ENCODE measurements at regions not wholly inside any gene's neighbourhood (a gene's known extent, or its start where the extent isn't known, plus 50 kb on each side); places are given as distances from the start of the nearest gene placed in this dataset.

DNA sequence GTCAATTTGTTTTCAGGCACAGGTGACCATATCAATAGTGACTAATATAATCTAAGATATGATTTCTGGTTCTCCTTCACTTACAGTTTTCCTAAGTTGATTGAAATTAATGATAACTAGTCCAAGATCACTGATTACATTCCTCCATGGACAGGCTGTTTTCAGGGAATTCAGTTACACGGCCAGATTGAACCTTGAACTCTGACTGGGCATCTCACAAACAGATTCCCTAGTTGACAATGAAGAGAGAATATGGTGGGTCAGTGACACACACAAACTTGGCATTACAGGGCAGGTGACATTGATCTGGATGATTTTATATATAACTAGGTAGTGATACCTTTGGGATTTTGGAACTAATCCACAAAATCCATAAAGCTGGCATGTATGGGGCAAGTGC is 110.2 kb upstream of the EGR2 start:
- no peak for DNase-seq (ENCODE audit: low read depth)

DNA sequence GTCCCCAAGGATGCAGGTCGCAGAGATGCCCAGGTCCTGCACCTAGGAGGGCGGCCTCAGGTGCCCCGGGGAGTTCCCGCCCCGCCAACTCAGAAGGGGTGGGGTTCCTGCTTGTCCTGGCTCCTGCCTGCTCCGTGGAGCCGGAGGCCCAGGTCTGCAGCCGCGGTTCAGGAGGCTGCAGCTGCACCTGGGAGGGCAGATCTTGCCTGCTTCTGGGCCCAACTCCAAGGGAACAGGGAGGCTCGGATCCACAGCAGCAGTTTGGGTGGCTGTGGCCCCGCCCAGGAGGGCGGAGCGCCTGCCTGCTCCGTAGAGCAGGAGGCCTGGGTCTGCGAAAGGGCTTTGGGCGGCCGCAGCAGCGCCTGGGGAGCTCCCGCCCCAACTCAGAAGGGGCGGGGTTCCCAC is 108.2 kb upstream of the EGR2 start:
- DNase-seq (ENCODE audit: low read depth): no peak

DNA sequence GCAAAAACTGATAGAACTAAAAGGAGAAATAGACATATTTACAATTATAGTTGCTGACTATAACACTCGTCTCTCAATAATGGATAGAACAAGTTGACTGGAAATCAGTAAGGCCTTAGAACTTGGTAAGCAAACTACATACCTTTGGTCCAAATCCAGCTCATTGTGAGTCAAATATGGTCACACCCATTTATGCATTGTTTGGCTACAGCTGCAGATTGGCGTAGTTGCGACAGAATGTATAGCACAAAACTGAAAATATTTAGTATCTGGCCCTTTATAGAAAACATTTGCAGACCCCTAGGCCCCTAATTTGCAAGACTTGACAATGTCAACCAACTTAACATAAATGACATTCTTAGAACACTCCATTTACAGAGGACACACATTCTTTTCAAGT is 103.6 kb upstream of the EGR2 start:
- DNase-seq (ENCODE audit: low read depth): no peak

DNA sequence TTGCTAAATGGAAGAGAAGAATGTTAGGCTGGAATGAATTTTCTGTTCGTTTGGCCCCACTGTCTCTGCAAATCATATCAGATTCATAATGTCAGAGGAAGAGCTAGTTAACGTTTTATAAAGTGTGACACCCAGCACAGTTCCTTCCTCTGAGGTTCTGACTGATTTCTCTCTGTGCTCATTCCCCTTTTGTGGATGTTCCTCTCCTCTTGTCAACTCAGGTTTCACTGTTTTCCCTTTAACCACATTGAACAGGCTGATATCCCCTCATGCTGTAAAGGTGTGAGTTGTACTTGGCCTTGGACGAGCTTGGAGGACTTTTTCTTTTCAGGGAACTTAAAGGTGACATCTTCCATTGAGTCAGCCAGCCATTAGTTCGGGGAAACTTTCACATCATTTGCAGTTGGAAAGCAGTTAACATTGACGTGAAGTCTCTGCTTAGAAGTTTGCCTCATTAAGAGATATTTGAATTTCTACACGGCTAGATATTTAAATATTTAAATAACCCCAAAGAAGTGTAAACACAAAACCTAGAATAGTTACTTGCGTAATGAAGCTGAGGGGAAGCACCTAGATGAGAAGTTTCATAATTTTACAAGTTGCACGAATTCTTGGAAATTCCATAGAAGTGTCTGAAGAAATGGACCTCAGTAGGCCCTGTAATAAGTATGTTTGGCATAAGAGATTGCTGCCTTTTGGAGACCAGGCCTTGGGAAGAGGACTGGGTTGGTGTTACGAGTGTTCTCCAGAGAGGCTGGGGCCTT is 101.5 kb upstream of the EGR2 start:
- no peak for DNase-seq (ENCODE audit: low read depth)

DNA sequence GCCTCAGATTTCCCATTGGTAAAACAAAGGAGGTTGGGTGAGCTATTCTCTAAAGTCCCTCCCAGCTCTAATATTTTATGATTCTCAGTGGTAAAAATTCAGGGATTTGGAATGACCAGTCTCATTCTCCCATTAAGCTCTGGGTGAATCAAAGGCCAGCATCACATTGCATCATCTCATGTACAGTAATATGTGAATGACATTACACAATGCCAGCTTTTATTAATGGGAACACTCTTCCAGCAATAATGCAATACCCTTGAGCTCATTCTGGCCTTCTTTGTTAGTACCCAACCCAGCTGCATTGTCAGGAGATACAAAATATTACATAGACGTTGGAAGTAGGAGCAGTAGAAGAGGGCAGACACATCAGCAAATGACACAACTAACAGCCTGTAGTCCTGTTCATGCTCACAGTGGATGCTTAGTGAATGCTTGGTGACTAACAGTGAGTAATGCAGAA is 100.0 kb upstream of the EGR2 start:
- DNase-seq (ENCODE audit: low read depth): peak; percentile 65

DNA sequence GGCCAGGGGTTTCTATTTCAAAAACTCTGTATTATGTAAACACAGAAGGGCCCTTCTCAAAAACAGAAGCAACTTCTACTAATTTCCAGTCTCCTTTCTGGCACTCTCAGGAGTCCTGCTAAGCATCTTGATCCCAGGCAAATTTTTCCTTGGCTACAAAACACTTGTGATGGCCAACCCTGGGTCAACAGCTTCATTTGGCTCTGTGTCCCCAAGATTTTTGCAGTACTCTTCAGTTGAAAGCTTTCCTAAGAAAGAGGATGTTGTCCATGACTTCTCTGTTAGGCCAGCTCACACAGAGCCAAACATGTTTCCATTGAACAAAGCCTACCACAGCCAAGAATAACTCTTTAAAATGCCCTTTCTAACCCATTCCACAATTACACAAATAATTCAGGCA is 99.0 kb upstream of the EGR2 start:
- DNase-seq (ENCODE audit: low read depth): no peak

DNA sequence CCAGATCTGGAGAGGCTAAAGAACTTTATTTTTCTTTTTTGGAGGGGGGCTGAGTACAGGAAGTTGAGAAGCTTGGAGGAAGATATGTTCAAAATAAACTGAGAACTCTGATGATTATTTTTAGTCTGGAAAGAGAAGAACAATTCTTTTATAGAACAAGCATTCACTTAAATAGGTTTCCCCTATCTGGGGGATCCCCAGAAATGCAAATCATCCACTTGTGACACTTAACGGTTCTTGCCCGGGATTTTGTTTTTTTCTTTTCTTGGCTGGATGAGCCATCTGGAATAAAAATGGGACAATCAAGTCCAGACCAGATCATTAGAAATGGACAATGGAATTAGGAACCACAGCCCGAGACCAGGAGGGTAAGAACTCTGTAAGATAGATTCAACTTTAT is 95.9 kb upstream of the EGR2 start:
- no peak for DNase-seq (ENCODE audit: low read depth)

DNA sequence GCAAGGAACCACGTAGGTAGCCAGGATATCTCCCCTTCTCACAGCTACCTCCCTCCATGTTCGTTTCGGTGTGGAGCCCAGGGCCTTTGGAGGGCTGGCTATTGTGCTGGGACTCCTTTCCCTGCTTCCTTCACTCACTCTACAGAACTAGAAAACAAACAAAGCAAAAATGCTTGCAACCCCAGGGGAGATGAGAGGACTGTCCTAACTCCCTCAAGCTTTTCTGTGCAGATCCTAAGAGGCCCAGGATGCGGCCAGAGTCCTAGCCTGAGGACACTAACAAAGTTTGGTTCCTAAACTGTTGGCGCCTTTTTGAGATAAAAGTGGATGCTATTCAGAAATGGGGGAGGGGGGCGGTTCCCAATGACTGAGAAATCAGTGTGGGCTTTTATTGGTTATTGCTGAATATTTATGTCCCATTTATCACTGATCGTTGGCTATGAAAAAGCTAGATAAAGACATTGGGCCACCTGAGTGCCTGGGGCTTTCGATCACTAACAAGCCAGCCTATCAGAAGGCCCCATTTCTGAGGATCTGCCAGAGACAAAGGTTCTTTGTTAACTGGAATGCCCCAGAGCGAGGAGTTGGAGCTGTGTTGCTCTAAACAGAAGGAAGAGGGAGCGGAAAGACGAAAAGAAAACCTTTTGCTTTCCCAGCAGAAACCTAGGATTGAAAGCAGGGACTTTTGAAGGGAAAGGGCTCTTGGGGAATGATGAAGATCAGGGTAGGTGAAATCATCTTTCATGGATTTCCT is 95.2 kb upstream of the EGR2 start:
- DNase-seq (ENCODE audit: low read depth): no peak

DNA sequence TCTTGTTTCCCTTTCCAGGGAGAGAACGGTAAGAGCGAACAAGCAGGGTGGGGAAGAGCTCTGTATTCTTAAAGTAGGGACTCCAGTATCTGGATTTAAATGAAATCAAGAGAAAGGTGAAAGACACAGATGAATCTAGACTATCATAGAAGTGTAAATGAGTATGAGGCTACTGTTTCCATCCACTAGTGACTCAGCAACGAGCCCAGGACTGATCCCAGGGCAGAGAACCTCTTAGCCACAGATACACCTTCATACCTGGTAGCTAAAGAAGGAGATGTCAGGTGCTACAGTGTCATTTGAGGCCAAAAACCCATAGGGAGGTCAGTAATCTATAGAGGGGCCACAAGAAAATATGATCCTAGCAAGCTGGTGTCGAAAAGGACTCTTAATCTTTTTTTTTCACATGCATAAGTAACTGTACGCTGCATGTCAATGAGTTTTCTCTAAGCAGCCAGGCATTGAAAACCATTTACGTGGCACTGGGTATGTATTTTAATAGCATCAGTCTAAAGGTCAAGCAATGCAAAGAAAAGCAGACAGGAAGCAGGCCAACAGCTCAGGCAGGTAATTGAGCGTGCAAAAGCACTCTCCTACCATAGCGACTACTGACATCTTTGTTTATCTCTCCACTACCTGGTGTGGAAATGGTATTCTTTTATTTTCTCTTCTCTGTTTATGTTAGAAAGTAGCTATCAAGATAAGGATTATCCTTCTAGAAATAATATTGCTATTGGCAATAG is 91.5 kb upstream of the EGR2 start:
- DNase-seq (ENCODE audit: low read depth): no peak

DNA sequence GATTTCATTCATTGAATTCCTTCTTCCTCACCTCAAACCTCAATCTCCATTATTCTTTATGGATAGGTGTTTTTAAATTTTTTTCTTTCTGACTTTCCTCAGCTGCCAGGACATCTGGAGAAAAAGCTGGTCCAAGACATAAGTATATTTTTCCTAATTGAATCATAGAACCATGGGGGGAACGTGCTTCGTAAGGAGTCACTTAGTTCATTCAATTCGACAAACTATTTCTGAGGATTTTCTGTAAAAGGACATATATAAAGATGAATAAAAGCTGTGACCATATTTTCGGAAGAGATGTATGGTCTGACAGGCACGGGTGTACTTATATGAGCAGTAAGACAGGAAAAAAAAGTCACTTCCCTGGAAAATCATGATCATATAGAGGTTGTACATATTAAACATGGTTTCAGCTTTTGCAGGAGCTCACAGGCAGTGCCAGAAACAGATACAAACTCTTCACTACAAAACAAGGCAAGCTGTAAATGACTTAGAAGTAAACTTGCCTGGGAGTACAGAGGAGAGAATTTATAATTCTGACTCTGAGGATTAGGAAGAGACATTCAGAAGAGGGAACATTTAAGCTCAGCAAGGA is 88.2 kb upstream of the EGR2 start:
- DNase-seq (ENCODE audit: low read depth): no peak

DNA sequence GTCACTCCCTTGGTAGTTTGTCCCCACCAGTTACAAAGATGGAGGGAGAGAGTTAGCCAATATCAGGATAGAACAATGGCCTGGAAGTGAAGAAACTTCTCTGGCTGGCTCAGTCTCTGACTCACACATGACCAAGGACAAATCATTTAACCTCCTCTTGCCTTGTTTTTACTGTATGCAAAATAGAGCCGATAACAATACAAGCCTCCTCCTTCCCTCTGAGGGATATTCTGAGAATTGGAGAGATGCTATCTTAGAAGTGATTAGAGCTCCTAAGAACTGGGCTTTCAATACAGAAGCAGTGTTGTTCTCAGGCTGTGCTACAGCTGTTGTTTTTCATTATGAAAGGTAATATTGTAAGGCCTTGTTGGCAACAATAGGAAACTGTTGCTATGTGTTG is 87.7 kb upstream of the EGR2 start:
- DNase-seq (ENCODE audit: low read depth): no peak

DNA sequence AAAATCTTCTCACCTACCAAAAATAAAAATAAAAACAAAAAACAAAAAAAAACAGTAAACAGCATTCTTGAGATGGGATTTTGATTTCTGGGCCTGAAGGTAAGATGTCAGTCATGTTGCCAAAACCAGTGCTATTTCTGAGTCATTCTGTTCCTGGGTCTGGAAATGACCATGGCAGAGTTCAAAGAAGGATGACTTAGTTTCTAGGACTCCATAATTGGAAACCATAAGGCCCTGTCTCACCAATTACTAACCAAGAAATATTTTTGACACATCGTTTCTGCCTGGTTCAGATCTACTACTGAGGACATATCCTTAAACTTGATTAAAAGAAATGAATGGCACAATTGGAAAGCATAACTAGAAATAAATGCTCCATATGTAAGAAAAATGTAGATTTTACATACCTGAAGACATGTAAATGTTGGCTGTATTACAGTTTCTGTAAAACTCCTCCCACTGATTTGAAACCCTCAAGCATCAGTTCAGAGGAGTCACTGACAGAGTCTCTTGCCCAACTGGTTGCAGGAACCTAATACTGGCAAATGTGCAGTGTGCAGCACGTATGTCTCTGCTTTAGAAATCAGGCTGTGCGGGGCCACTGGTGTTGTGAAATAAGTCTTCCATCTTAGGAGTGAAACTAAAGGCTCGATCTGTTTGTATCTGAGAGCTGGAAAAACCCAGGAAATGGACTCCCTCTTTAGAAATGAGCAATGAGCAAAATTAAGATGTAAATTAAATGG is 84.8 kb upstream of the EGR2 start:
- DNase-seq (ENCODE audit: low read depth): no peak

DNA sequence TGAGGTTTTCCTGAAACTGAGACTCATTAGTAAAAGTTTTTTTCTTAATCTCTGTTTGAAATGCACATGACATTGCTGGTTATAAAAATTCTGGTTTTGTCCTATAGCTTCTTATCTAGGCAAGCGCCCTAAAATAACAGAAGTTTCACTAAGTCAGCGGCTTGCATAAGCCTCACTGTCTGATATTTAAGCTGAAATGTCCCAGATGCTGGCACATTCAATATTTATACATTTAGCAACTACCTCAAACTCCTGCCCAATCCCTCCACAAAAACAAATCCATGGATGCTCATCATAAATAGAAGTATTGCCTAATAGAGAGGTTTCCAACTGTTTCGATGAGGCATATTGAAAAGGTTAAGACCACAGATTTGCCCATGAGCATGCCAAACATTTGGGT is 83.1 kb upstream of the EGR2 start:
- DNase-seq (ENCODE audit: low read depth): no peak

DNA sequence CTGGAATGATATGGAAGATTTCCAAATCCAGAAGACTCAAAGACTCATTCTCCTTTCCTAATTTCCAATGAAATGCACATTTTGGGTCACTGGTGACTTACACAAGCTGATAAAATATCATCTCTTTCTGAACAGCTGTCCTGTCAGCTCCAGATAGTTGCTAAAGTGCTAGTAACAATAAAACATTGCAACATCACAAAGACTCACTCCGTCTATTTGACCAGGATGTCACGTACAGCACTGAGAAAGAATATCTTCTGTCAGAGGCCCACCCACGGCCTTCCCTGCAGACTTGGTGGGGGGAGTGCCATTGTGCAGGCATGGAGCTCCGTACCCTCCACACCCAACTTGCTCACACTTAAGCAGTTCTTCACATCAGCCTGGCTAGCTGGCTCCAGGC is 78.9 kb upstream of the EGR2 start:
- peak; percentile 31 for DNase-seq (ENCODE audit: low read depth)

DNA sequence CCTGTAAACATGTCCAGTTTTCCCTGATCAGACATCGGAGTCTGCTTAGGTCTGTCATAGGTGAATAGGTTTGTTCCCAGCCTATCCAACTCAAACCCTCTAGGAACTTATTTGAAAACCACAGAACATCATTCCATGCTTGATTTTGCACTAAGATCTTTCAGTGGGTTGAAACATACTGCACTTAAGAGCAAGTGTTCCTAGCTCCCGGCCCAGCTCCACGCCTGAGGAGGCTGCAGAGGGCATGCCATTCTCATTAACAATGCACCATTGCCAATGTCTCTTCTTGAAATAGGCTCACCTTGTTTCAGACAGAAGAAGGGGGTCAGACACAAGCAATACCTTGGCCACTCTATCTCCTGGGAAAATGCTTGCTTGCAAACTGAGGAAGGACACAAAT is 78.0 kb upstream of the EGR2 start:
- DNase-seq (ENCODE audit: low read depth): no peak

DNA sequence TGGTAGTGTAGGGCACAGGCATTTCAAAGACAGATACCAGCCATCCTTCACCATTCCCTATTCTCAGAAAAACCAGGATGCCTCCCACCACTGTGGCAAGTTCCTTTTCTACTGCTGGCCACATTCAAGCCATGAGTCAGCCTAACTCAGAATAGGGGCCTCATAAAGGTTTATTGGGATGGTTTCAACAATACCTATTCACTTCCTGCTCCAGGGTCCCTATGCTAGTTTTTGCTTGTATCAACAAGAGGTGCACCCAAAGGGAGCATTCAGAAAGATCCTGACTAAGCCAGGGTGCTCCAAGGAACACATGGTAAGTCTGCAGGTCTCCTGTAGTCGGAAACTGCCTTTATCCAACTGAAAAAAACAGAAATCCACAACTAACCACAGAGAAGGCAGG is 76.9 kb upstream of the EGR2 start:
- DNase-seq (ENCODE audit: low read depth): no peak

DNA sequence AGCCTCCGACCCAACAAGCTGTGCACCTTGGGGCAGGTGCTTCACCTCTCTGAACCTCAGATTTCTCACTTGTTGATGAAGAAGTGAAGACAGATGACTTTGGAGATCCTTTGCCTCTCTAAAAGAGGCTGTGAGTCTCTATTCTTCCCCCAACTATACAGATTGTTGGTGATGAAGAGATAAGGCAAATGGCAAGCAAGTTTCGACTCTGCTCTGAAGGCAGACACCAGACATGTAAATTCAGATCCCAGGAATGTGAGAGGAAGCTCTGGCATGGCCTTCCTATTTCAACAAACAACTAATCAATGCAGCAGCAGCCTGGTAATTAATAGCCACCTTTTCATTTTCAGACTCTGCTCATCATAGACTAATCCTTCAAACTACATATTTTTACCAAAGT is 74.2 kb upstream of the EGR2 start:
- no peak for DNase-seq (ENCODE audit: low read depth)

DNA sequence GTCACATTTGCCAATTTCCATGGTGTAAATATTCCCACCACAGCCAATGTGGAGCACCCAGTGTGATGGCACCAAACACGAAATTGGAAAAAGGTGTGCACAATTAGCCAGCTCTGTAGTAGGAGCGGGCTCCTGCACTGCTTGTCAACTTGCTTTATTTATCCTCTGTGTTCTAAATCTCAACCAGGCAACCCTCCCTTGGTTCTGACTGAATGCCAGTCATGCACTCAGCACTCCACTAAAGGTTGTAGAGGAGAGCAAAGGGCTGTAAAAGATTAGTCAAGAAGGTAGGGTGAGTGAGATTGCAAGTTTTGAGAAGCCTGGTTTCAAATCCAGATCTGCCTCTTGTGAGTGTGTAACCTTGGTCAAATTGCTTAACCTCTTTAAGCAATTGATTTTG is 71.5 kb upstream of the EGR2 start:
- no peak for DNase-seq (ENCODE audit: low read depth)

DNA sequence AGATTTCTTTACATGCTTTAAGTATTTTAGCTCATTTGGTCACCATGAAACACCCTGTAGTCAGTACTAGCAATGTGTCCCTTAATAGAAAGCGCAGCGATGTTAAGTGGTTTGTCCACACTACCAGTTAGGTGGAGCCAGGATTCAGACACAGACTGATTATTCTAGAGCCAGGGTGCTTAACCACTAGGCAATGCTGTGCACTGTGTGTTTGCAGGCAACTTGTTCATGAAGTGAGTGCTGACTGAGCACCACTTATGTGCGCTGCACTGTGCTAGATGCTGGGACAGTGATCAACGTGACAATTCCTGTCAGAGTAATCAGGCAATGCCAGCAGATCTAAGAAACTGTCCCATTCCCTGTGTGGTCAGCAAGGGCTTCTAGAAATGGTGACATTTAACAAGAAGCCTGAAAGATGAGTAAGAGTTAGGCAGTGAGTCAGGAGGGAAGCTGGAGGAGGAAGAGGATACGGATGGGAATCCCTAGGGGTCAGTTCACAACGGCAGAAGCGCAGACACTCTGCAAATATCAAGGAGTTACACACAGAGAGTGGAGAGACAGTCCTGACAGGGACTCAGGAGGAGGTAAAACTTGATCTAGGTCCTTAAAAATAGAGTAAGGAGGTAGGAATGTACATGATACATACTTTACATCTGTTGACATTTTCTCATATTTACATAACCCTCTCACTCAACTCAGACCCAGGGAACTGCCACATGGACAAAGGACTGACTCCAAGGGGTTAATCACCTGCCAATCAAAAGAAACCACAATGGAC is 69.7 kb upstream of the EGR2 start:
- peak; percentile 68 for DNase-seq (ENCODE audit: low read depth)

DNA sequence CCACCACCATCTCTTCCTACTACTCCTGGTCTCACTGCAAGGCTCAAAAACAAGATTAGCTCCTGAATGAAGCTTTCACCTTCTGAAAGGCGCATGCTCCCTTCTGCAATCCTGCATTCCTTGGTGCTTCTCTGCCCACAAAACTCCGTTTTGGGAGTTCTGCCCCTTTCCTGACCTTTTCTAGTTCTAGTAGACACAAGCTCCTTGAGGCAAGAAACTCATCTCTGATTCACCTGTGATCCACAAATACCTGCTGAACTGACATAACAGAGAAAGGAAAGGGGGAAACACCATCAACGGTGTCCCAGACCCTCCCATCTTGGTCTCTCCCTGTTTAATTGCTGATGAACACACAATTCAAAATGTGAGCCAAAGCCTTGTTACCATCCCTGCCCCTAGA is 64.0 kb upstream of the EGR2 start:
- DNase-seq (ENCODE audit: low read depth): no peak

DNA sequence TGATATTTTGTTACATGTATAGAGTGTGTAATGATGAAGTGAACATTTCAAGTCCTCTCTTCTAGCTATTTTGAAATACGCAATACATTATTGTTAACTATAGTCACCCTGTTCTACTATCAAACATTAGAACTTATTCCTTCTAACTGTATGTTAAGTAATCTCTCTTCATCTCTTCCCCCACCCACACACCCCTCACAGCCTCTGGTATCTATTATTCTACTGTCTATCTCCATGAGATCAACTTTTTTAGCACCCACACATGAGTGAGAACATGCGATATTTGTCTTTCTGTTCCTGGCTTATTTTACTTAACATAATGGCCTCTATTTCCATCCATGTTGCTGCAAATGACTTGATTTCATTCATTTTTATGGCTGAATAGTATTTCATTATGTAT is 57.7 kb upstream of the EGR2 start:
- no peak for DNase-seq (ENCODE audit: low read depth)

All from EH (cell line).